HG03175 (cell line): ENCODE measurements at regions not wholly inside any gene's neighbourhood (a gene's known extent, or its start where the extent isn't known, plus 50 kb on each side); places are given as distances from the start of the nearest gene placed in this dataset.

ENCODE experiments used
- ATAC-seq: cut with Tn5 transposase; IDR thresholded peaks from one replicate; pipeline ENCODE4 v1.9.1; 2021; ENCODE audit warnings: mild to moderate bottlenecking, moderate library complexity; ENCODE audit not compliant: unreplicated experiment

GRCh38 chr11:116601814-116602636 is 170.8 kb downstream of the BUD13 start:
- ATAC-seq: no peak

GRCh38 chr11:116600930-116601329 is 171.9 kb downstream of the BUD13 start:
- ATAC-seq: no peak

GRCh38 chr11:116598556-116598955 is 174.2 kb downstream of the BUD13 start:
- no peak for ATAC-seq

GRCh38 chr11:116598036-116598435 is 174.8 kb downstream of the BUD13 start:
- no peak for ATAC-seq

GRCh38 chr11:116596346-116597260 is 176.2 kb downstream of the BUD13 start:
- no peak for ATAC-seq

GRCh38 chr11:116595305-116595880 is 177.4 kb downstream of the BUD13 start:
- no peak for ATAC-seq

GRCh38 chr11:116590844-116591570 is 181.8 kb downstream of the BUD13 start:
- no peak for ATAC-seq

- no peak for ATAC-seq
These were observed 183.4 kb downstream of the BUD13 start for GRCh38 chr11:116589402-116589801.

GRCh38 chr11:116586392-116586791 is 186.4 kb downstream of the BUD13 start:
- no peak for ATAC-seq

- ATAC-seq: no peak
These were observed 190.2 kb downstream of the BUD13 start for GRCh38 chr11:116582571-116582970.

GRCh38 chr11:116581349-116581748 is 191.4 kb downstream of the BUD13 start:
- no peak for ATAC-seq

GRCh38 chr11:116580799-116581198 is 192.0 kb downstream of the BUD13 start:
- ATAC-seq: no peak

GRCh38 chr11:116579857-116580727 is 192.7 kb downstream of the BUD13 start:
- no peak for ATAC-seq

GRCh38 chr11:116579031-116579653 is 193.6 kb downstream of the BUD13 start:
- ATAC-seq: no peak

GRCh38 chr11:116577956-116578355 is 194.8 kb downstream of the BUD13 start:
- ATAC-seq: no peak

- ATAC-seq: no peak
These were observed 195.5 kb downstream of the BUD13 start for GRCh38 chr11:116577273-116577672.

- ATAC-seq: no peak
These were observed 196.3 kb downstream of the BUD13 start for GRCh38 chr11:116576526-116576925.

- ATAC-seq: no peak
These were observed 205.0 kb downstream of the BUD13 start for GRCh38 chr11:116567721-116568242.

- ATAC-seq: no peak
These were observed 209.1 kb downstream of the BUD13 start for GRCh38 chr11:116563712-116564047.
